LHCN-M2 (cell line): ENCODE measurements at regions not wholly inside any gene's neighbourhood (a gene's known extent, or its start where the extent isn't known, plus 50 kb on each side); places are given as distances from the start of the nearest gene placed in this dataset.
"Not testable (repeated sequence)": the region's sequence is repeated elsewhere in the genome, so short reads cannot be mapped to it uniquely, and the experiment has no call there.

Source experiments
- DNase-seq: peaks from one replicate; pipeline ENCODE4 v3.0.0-alpha.2; 2012; ENCODE audit warnings: low read depth

DNA sequence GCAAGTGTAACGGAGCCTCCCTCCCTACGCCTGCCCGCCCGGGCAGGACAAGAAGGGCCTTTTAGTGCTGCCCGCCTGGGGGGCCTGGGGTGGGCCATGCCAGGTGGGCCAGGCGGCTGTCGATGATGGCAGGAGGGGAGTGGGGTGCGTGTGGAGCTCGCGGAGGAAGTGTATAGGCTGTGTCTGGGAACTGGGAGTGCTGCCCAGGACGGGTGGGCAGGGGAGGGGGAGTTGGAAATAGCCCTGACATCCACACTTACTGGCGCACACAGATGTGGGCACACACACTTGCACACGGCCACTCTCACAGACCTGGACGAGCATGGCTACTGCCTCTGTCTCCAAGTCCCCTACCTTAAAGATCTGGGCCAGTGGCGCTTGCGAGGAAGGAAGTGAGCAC is 196.0 kb downstream of the TBC1D2B start:
- DNase-seq = not testable (repeated sequence)

DNA sequence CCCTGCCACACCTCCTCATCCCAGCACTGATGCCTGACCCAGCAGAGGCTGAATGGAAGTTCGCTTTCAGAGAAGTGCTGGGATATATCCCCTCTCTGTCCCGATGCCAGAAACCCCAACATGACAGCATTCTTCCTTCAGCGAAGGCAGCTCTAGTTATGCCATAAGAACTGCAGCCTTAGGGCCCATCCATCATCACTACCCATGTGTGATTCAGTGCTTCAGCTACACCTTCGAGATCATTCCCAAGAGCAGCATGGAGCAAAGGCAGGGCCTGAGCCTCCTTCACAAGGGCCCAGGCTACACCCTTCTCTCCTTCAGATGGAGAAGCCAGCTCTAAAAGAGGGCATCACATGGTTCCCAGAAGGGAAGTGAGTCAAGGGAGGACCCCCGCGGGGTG is 198.0 kb downstream of the TBC1D2B start:
- not testable (repeated sequence) for DNase-seq

GRCh38 chr15:77877869-77878577 is 199.5 kb downstream of the TBC1D2B start:
- no peak for DNase-seq

DNA sequence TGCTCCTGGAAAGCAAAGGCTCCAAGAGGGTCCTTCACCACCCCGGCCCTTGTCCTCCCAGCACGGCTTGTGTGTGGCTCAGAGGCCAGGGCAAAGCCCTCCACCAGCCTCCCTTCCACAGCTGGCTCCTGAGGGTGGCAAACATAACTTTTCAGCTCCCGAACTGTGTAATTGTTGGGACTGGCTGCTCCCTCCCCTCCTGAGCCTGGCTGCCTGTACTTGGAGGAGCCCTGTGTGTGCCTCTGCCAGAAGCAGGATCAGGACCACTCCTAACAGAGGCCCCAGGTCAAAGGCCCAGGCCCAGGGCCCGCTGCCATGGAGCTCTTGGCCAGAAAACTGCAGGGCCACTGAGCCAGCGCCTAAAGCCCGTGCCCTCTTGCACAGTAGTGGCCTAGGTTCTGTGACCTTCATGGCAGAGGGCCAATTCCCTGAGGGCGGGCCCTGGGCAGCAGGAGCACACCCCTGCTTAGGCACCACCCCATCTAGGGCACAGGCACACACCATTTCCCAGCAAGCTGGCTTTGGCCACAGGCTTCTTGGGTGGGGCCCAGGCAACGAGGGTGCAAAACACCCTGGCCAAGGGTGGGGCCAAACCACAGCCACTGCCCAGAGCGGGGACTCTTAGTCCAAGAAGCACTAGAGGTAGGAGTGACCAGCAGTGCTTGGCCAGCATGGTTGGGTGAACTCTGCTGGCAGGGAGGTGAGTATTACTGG is 201.2 kb downstream of the TBC1D2B start:
- not testable (repeated sequence) for DNase-seq

GRCh38 chr15:77875066-77875721 is 202.3 kb downstream of the TBC1D2B start:
- peak; percentile 19 for DNase-seq

DNA sequence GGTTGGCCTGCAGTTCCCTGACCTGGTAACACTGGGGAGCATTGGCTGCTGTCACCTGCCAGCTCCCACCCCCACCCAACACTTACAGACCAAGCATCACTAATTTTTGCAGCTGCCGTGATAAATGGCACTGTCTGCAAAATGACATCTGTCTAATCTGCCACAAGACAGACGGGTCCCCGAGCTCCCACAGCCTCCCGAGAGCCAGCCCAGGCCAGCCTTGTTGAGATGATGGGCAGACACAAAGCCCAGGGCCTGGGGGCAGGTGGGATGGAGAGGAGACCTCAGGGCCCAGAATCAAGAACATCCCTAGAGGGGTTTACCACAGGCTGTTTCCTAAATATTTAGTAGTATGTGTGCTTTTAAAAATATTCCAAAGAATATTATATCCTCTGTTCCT is 203.4 kb downstream of the TBC1D2B start:
- DNase-seq = no peak

GRCh38 chr15:77872521-77873425 is 204.7 kb downstream of the TBC1D2B start:
- DNase-seq = not testable (repeated sequence)

DNA sequence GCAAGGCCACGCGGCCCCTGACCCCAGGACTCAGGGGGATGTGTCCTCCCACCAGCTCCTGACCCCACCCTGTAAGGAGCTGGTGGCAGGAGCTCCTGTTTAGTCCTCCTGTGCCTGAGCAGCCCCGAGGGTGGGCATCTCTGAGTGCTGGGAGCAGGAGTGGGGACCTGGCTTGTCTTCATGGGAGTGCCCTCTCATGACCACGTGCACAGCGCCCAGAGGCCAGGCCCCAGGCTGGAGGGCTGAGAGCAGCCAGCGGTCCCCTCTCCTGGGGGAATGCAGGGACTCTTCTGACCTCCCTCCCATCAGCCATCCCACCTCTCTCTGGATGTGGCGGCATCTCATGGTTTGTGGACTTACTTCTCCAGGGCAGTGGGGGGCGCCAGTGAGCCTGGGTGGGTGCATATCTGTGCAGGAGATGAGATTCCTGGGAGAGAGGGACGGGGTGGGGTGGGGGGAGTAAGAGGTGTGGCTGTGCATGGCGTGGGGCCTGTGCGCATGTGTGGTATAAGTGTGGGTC is 205.6 kb downstream of the TBC1D2B start:
- no peak for DNase-seq

DNA sequence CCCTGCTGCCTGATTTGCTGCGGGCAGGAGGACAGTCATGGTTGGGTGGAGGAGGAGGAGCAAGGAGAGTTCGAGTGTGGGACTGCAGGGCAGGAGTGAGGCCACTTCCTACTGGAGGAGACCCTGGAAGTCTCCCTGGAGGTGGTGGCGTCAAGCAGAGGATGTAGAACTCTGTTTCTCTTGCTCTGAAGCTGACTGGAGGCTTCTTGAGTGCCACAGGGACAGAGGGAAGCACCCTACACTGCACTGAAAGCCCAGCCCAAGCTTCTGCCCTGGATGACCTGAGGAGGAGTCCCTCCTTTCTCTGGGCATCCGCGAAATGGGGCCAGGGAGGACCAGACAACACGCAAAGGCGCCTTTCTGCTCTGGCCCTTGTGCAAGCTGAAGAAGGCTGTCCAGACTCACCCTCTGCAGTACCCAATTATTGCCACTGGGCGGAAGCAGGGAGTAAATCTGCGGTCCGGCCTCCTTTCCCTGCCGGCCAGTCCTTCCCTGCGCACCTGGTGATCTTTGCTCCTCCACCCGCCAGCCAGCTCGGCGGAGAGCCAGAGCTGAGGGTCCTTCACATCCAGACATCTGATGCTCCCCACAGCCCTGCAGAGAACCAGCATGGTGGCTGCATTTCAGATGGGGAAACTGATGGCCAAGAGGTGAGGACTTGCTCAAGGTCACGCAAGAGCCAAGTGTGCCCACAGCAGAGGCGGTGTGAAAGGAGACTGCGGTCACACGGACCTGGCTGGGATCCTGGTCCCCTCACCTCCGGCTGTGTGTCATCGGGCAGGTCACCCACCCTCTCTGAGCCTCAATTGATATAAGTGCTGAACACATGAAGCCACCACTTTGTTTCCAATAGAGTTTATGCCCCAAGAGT is 207.1 kb downstream of the TBC1D2B start:
- DNase-seq = peak; percentile 45

DNA sequence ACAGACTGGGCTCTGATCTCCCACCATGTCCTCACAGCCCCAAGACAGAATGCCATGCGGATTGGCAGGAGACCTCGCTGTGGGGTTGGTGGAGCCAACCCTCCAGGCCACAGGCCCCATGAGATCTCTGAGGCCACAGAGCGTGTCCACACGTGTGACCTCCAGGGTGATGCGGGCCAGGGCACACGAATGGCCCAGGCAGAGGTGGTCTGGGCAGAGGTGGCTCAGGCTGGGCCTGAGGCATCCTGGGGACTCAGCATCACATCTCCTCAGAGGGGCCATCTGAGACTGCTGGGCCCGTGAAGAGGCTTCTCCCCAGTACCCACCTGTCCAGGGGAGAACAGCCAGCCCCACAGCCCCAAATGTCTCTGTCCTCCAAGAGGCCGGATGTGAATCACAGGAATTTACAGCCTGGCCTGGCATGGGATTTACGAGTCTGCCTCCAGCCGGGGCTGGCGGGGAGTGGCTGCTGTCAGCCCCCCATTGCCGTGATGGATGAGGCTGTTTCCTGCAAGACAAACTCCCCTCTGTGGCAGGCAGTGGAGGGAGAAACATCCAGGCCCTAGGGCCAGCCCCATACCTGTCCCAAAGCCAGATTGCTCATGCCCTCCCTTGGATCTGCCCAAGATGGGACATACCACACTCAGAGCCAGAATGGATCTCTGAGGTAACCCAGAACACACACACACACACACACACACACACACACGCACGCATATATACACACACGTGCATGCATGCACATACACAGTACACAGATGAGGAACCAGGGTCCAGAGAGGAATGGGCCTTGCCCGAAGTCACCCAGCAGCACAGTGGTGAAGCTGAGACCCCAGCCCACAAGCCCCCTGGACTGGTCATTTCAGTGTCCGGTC is 208.3 kb downstream of the TBC1D2B start:
- no peak for DNase-seq

DNA sequence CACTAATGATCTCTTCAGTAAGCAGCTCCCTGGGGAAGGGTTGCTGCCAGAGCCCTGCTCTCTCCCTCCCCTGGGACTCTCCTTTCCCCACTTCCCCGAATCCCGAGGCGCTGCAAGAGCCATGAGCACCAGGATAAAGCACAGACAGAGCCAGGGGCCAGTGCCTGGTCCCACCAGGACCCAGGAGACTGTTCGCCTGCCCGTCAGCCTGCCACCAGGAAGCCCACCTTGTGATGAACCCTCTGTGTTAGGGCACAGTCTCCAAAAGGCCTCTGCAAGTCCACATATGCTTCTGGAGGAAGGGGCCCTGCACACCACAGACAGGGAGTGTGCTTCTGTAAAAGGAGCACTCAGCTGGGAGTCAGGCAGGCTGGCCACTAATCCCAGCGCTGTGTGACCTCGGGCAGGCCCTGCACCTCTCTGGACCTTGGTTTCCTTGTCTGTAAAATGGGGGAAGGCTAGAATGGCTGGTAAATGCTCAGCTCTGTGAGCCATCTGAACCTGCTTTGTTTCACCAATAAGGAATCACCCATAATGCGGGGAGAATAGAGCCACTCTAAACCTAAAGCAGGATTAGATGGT is 209.4 kb downstream of the TBC1D2B start:
- not testable (repeated sequence) for DNase-seq

DNA sequence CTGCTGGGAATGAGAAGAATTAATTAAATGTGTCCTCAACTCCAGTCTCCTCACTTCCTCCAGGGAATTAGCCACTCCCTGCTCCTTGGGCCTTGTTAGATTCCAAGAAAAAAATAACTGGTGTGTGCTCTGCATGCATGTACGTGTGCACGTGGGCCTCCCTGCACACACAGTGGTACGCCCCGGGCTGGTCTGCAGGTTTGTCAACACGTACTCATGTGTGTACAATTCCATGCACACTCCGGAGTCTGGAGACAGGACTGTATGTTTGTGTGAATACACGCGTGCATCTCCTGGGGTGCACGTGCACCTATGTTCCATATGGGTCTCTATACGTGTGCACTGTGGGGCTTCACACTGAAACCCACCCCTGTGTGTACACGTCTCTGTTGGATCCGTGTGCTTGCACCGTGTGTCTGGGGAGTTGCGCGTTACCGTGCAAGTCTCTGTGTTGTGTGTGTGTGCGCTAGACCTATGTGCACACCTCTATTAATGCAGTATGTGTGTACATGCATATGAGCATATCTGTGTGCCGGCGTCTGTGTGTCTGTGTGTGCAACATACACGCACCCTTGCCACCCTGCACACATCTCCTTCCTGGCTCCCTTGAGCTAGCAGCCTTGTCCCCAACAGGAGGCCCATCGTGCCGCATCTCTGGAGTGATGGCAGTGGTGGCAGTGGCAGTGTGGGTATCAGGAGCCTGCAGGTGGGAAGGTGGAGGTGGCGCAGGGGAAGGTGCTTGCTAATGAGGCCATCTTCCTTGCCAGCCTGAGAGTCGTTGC is 210.1 kb downstream of the TBC1D2B start:
- no peak for DNase-seq

- DNase-seq = no peak
Measured at GRCh38 chr15:77866596-77867125, 210.8 kb downstream of the TBC1D2B start.

DNA sequence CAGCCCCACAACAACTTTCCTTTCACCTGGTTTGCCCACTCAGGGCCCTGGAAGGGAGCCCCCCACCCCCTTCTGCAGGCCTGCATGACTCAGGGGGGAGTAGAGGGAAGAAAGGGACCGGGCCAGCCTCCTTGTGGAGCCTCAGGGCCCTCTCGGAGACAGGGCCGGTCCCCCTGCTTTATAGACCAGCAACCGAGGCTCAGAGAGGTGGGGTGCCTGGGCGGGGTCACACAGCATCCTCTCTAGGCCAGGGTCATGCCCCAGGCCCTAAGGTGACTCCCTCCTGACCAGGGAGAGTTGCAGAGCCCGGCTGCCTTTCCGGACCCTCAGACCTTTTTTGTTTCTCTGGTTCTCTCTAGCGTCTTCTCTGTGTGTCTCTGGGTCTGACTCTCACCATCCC is 211.3 kb downstream of the TBC1D2B start:
- no peak for DNase-seq

- no peak for DNase-seq
Measured at GRCh38 chr15:77865701-77866100, 211.8 kb downstream of the TBC1D2B start.

- DNase-seq = no peak
Measured at GRCh38 chr15:77865106-77865610, 212.4 kb downstream of the TBC1D2B start.

DNA sequence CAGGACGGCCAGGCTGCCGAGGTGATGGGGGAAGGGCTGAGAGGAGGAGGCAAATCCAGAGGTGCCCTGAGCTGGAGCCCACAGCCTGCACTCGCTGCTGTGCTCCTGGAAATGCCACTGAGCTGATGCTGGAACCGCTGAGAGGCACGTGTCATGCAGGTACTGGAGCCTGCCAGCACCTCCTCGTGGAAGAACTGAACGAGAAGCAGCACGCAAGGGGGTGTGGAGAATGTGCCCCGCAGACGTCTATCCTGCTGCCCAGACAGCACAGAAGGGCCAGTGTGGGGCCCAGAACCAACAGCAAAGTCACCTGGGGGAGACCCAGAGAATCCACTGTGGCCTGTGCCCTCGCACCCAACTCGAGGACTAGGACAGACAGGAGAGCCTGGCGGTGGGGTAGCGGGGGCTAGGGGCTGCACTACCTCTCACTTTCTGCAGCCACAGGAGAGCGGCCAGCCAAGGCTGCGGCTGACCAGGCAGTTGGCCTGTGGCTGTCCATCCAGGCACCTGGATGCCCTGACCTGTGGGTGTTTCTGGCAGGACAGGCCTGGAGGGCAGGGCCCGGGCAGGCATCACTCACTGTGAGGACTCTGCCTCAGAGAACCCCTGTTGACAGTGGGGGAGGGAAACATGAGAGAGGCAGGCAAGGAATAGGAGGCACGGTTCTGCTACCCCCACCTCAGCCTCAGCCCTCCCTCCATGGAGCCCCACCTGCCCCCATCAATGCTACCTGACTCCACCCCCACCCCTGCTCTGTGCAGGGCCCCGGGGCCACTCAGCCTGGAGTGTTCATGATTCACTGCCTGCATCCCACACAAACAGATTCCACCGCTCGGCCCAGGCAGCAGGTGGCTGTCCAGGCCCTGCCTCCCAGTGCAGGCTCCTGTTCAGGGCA is 213.1 kb downstream of the TBC1D2B start:
- no peak for DNase-seq
